ENCODE measurements at regions not wholly inside any gene's neighbourhood (a gene's known extent, or its start where the extent isn't known, plus 50 kb on each side); places are given as distances from the start of the nearest gene placed in this dataset.
"Not testable (repeated sequence)": the region's sequence is repeated elsewhere in the genome, so short reads cannot be mapped to it uniquely, and the experiment has no call there.

GRCh38 chr17:77332981-77333685 lies 192.4 kb downstream of the SEC14L1 start:
- no peak for DNase-seq (ENCODE audit: low spot score)

GRCh38 chr17:77337150-77337549 lies 196.4 kb downstream of the SEC14L1 start:
- DNase-seq (ENCODE audit: low spot score) = no peak

GRCh38 chr17:77341069-77341541 lies 200.3 kb downstream of the SEC14L1 start:
- no peak for DNase-seq (ENCODE audit: low spot score)

GRCh38 chr17:77342656-77342990 lies 201.9 kb downstream of the SEC14L1 start:
- DNase-seq (ENCODE audit: low spot score) = not testable (repeated sequence)

DNA sequence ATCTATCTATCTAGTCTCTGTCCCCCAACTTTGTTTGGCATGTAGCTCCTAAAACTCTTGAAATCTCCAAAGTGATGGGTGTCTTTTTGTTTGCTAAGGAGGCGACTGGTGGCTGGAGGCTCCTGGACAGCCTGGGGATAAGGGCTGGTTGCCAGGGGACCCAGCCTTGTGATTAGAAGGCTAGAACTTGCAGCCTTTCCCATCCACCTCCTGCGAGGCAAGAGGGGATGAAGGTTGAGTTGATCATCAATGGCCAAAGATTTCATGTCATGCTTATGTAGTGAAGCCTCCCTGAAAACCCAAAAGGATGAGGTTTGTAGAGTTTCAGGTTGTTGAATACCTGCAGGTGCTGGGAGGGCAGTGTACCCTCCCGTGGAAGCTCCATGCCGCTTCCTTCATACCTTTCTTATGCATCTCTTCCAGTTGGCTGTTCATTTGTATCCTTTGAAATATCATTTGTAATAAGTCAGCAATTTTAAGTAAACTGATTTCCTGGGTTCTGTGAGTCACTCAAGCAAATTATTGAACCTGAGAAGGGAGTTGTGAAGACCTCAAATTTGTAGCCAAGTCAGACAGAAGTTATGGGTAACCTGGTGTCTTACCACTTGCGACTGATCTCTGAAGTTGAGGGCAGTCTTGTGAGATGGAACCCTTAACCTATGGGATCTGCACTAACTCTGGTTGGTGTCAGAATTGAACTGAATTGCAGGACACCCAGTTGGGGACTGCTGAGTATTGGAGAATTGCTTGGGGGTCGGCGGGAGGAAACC lies 202.4 kb downstream of the SEC14L1 start:
- no peak for DNase-seq (ENCODE audit: low spot score)

DNA sequence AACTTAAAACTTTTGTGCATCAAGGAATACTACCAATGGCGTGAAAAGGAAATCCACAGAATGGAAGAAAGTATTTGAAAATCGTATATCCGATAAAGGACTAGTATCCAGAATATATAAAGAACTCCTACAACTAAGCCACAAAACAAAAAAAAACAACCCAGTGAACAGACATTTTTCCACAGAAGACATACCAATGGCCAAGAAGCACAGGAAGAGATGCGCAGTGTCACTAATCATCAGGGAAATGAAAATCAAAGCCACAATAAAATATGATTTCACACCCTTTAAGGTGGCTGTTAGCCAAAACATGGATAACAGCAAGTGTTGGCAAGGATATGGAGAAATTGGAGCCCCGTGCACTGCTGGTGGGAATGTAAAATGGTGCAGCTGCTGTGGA lies 203.3 kb downstream of the SEC14L1 start:
- DNase-seq (ENCODE audit: low spot score) = no peak

DNA sequence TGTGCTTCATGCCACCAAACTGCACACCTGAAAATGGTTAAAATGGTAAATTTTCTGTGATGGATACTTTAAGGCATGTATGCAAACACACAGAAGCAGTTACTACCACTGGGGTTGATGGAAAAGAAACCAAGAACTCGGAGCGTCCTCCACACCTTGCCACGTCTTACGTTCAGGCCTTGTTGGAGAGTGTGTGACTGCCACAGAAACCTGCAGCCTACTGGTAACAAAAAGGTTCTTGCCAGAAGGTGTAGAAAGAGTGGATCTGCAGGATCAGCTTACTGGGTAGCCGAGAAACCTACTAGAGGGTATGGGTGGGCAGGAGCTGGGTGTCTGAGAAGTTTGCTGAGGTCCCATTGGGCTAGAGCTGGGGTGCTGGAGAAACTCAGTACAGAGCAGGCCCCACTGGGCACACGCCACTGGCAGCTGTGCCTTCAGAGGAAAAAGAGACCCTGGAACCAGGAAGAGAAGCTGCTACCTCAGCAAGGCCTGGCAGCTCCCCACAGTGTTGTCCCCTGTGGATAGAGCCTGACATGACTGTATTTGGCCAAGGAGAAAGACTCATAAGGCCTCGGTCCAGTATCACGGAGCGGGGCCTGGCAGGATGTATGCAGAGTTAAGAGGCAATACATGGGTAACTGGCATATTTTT lies 204.6 kb downstream of the SEC14L1 start:
- no peak for DNase-seq (ENCODE audit: low spot score)

- DNase-seq (ENCODE audit: low spot score) = no peak
Observed at GRCh38 chr17:77346765-77347164, 206.0 kb downstream of the SEC14L1 start.

DNA sequence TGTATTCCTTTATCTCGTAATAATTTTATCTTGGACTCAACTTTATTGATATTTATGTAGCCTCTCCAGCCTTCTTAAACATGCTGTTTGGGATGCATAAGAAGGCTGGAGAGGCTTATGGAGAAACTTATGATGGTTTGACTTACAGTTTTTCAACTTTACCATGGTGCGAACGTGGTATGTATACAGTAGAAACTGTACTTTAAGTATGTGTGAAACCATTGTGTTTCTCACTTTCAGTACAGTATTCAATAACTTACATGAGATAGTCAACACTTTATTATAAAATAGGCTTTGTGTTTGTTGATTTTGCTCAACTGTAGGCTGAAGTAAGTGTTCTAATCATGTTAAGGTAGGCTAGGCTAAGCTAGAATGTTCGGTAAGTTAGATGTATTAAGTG lies 206.8 kb downstream of the SEC14L1 start:
- no peak for DNase-seq (ENCODE audit: low spot score)

DNA sequence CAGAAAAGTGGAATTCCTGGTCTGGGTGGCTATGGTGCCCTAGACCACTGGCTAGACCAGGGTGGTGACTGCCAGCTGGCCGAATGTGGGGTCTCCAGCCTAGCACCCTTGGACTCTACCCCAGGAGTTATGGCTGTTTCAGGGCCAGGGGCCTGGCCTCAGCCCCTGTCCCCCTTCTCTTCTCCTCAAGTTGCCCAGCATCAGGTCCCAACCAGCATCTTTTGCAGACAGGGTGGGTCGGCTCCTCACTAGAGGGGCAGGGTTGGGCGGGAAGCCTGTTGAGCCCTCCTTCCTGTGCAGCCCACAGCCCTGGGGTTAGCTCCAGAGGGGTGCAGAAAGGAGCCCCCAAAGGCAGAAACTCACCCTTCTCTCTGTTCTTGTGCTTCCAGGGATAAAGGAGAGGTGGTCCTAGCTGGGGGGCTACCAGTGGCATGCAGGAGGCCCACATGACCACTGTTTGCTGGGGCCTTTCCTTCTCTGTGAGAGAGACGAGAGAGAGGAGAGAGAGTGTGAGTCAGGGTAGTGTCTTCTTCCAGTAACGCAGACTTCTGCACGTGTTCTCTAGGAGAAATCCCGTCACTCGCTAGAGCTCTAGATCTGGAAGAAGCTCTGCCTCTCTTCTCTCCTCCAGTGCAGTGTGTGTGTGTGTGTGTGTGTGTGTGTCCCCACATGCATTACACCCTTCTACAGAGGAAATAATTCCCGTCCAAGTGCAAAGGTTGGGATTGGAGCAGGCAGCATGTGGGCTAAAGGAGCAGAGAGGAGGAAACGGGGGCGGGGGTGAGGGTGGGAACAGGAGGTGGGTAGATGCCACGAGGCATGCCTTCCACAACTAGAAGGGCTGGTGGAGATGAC lies 209.4 kb downstream of the SEC14L1 start:
- DNase-seq (ENCODE audit: low spot score) = no peak

DNA sequence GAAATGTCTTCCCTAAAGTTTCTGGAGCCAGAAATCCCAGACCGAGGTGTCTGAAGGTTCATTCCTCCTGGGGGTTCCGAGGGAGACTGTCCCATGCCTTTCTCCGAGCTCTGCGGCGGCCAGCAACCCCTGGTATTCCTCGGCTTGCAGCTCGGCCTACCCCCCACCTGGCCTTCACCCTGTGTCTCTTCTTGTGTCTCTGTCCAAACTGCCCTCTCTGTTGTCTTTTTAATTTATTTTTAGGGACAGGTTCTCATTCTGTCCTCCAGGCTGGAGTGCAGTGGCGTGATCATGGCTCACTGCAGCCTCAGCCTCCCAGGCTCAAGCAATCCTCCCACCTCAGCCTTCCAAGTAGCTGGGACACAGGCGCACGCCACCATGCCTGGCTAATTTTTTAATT lies 211.7 kb downstream of the SEC14L1 start:
- DNase-seq (ENCODE audit: low spot score) = no peak

GRCh38 chr17:77352996-77353395 lies 212.2 kb downstream of the SEC14L1 start:
- DNase-seq (ENCODE audit: low spot score) = no peak

GRCh38 chr17:77353684-77354419 lies 213.1 kb downstream of the SEC14L1 start:
- DNase-seq (ENCODE audit: low spot score) = no peak

DNA sequence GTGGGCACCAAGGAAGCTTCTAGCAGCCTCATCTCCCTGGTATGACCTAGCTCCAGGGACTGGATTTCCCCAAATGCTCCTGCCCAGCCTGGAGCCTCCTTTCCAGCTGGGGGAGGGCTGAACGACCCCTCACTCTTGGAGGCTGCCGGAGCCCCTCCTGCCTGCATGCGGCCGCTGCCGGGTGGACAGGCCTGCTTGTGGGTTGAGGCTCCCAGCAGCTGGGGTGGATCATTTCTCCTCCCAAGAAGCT lies 213.6 kb downstream of the SEC14L1 start:
- DNase-seq (ENCODE audit: low spot score) = no peak

GRCh38 chr17:77354670-77355455 lies 214.1 kb downstream of the SEC14L1 start:
- no peak for DNase-seq (ENCODE audit: low spot score)

GRCh38 chr17:77356109-77356689 lies 215.4 kb downstream of the SEC14L1 start:
- no peak for DNase-seq (ENCODE audit: low spot score)

DNA sequence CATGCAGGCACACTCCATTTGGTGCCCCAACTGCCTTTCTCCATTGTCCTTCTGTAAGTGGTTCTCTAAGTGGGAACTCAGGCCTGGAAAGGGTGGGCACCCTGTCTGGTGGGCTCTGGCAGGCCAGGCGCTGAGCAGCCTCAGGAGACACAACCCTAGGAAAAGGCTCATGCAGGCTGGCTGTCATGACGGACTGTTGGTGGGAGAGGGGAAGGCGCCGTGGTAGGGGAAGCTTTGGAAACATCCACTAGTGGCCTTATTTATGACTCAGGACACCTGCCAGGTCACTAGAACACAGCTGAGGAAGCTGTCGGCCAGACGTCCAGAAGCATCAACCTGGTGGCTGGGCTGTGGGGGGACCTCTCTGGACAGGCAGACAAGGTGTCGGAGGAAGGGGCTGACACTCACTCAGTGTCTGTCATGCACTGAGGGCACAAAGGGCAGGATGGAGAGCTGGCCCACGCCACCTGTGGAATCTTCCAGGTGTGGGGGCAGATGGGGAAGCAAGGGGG lies 216.0 kb downstream of the SEC14L1 start:
- no peak for DNase-seq (ENCODE audit: low spot score)

- DNase-seq (ENCODE audit: low spot score) = no peak
Observed at GRCh38 chr17:77358801-77359200, 218.0 kb downstream of the SEC14L1 start.

DNA sequence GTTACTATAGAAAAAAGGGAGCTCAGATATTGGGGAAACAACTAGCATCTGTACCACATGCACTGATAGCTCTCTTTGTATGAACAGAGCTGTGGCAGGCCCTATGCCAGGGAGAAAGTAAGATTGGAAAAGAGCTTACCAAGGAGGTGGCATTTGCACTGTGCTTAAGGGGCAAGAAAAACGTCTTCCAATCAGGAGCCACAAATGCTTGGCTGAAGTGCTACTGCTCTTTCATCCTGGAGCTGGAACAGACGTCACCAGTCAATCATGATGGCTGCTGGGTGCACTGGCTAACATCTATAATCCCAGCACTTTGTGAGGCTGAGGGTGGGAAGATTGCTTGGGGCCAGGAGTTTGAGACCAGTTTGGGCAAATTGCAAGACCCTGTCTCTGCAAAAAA lies 218.5 kb downstream of the SEC14L1 start:
- DNase-seq (ENCODE audit: low spot score) = no peak

All from SK-N-DZ (cell line).